Neuronal stem cell (in vitro differentiated cells): ENCODE measurements at regions not wholly inside any gene's neighbourhood (a gene's known extent, or its start where the extent isn't known, plus 50 kb on each side); places are given as distances from the start of the nearest gene placed in this dataset.

Experiments
- DNase-seq: peaks from one replicate; pipeline ENCODE4 v3.0.0-alpha.2; 2013; ENCODE audit warnings: low spot score
- H2AFZ ChIP-seq: one replicate; pipeline ENCODE4 v1.6.1; 2013; ENCODE audit warnings: mild to moderate bottlenecking, low read length, inconsistent platforms
- H2AK5ac ChIP-seq: 2 replicates; pipeline ENCODE4 v1.6.1; 2013; ENCODE audit warnings: low read depth, mild to moderate bottlenecking, inconsistent platforms, low read length, moderate library complexity, mixed read lengths
- H2BK120ac ChIP-seq: 2 replicates; pipeline ENCODE4 v1.6.1; 2013; ENCODE audit warnings: low read depth, mild to moderate bottlenecking, inconsistent platforms, low read length, moderate library complexity, mixed read lengths
- H2BK12ac ChIP-seq: one replicate; pipeline ENCODE4 v1.6.1; 2013; ENCODE audit warnings: low read length, inconsistent platforms
- H2BK15ac ChIP-seq: 2 replicates; pipeline ENCODE4 v1.6.1; 2013; ENCODE audit warnings: mild to moderate bottlenecking, low read length, inconsistent platforms, mixed read lengths
- H2BK5ac ChIP-seq: one replicate; pipeline ENCODE4 v1.6.1; 2013; ENCODE audit warnings: inconsistent platforms, mild to moderate bottlenecking, low read length, moderate library complexity
- H3K14ac ChIP-seq: one replicate; pipeline ENCODE4 v1.6.1; 2013; ENCODE audit warnings: low read length, inconsistent platforms
- H3K18ac ChIP-seq: 2 replicates; pipeline ENCODE4 v1.6.1; 2013; ENCODE audit warnings: low read length, inconsistent platforms
- H3K23ac ChIP-seq: 2 replicates; pipeline ENCODE4 v1.6.1; 2013; ENCODE audit warnings: low read depth, mild to moderate bottlenecking, mixed read lengths, low read length, inconsistent platforms; ENCODE audit not compliant: poor library complexity
- H3K27ac ChIP-seq: replicated peaks from 3 replicates; pipeline ENCODE4 v1.5.1; 2013; ENCODE audit warnings: low read length, inconsistent platforms
- H3K27me3 ChIP-seq, 3 experiments: 2 replicates each; pipeline ENCODE4 v1.6.1; 2013; ENCODE audit warnings: low read length in 3 of 3, mild to moderate bottlenecking in 2 of 3, inconsistent platforms in 1 of 3, low read depth in 1 of 3, mixed read lengths in 1 of 3, moderate library complexity in 1 of 3; ENCODE audit not compliant: control insufficient read depth in 3 of 3, insufficient read depth in 3 of 3
- H3K36me3 ChIP-seq, 2 donors: replicated peaks in 1 of 2; 2 replicates each; pipeline ENCODE4 v1.6.1; 2013; ENCODE audit warnings: low read length in 2 of 2; ENCODE audit not compliant: control insufficient read depth in 2 of 2, insufficient read depth in 2 of 2
- H3K4ac ChIP-seq: 2 replicates; pipeline ENCODE4 v1.6.1; 2013; ENCODE audit warnings: inconsistent platforms, mild to moderate bottlenecking, low read length, moderate library complexity
- H3K4me1 ChIP-seq, 2 donors: 1 replicate in 1 of 2; 2 replicates in 1 of 2; pipeline ENCODE4 v1.6.1; 2013; ENCODE audit warnings: low read length in 2 of 2, low read depth in 1 of 2; ENCODE audit not compliant: control insufficient read depth in 2 of 2, insufficient read depth in 1 of 2
- H3K4me2 ChIP-seq: one replicate; pipeline ENCODE4 v1.6.1; 2013; ENCODE audit warnings: mild to moderate bottlenecking, low read length, inconsistent platforms; ENCODE audit not compliant: insufficient read depth, poor library complexity, severe bottlenecking
- H3K4me3 ChIP-seq, 2 donors: 2 replicates each; pipeline ENCODE4 v1.5.1; 2013; ENCODE audit warnings: low read length in 2 of 2, mild to moderate bottlenecking in 2 of 2, inconsistent platforms in 1 of 2, moderate library complexity in 1 of 2
- H3K79me1 ChIP-seq: one replicate; pipeline ENCODE4 v1.6.1; 2013; ENCODE audit warnings: low read depth, mild to moderate bottlenecking, inconsistent platforms, low read length, moderate library complexity
- H3K9ac ChIP-seq: one replicate; pipeline ENCODE4 v1.6.1; 2013; ENCODE audit warnings: mild to moderate bottlenecking, low read depth, low read length, inconsistent platforms; ENCODE audit not compliant: poor library complexity
- H3K9me3 ChIP-seq, 2 donors: replicated peaks in 1 of 2; 2 replicates each; pipeline versions ENCODE3 to v1.6.1; 2013; ENCODE audit warnings: low read length in 2 of 2, mild to moderate bottlenecking in 2 of 2, inconsistent platforms in 1 of 2, low read depth in 1 of 2, mixed read lengths in 1 of 2, moderate library complexity in 1 of 2; ENCODE audit not compliant: control insufficient read depth in 2 of 2, insufficient read depth in 1 of 2
- H4K8ac ChIP-seq: one replicate; pipeline ENCODE4 v1.6.1; 2013; ENCODE audit warnings: low read depth, mild to moderate bottlenecking, inconsistent platforms, low read length, moderate library complexity
- H4K91ac ChIP-seq: one replicate; pipeline ENCODE4 v1.6.1; 2013; ENCODE audit warnings: low read length, low read depth, mild to moderate bottlenecking, inconsistent platforms; ENCODE audit not compliant: poor library complexity
- WGBS, 2 donors: extraction: QIAGEN DNeasy Blood & Tissue Kit; methylation state at CpG; one replicate each; pipeline ENCODE4 v1.1.7; 2013; ENCODE audit warnings: missing lambda C conversion rate in 2 of 2, mixed read lengths in 1 of 2; ENCODE audit not compliant: insufficient read length in 2 of 2, insufficient replicate concordance in 1 of 2; ENCODE audit errors: extremely low coverage in 2 of 2; 5-methylcytosine and 5-hydroxymethylcytosine counted together

DNA sequence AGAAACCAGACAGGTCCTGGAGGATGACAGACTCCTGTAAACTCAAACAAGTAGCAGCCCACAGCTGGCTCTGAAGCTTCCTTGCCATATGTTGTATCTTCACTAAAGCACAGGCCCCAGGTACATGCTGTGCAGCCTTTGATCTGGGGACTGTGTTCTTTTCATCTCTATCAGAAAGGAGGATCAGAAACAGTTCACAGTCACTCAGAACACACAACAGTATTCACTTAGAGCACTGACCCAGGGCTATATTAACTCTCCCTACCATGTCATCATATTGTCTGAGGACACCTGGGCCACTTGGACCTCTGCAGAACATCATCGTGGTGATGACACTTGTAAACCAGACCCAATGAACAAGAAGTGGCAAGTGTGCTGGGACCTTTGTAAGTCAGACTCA is 222.0 kb downstream of the SETD4 start:
- Histone ChIP-seq H3K79me1 (no peaks in the 10 kb centered on the region), H2BK15ac (no peak overlapping the region), H2BK5ac (no peak overlapping the region), H3K4me1 (no peaks in the 10 kb centered on the region), H3K27ac (no peak overlapping the region), H4K8ac (no peak overlapping the region), H3K4me3 (no peak overlapping the region), H2BK120ac (no peak overlapping the region), H3K27me3 (no peaks in the 10 kb centered on the region), H2AFZ (no peak overlapping the region), H2BK12ac (no peak overlapping the region), H3K18ac (no peak overlapping the region), H2AK5ac (no peak overlapping the region), H3K23ac (no peak overlapping the region), H3K9ac (no peak overlapping the region), H3K9me3 (no peaks in the 10 kb centered on the region), H3K36me3 (no peaks in the 10 kb centered on the region), H3K14ac (no peak overlapping the region), H3K4me2 (no peak overlapping the region), H4K91ac (no peak overlapping the region), H3K4ac (no peak overlapping the region)
- DNase-seq: no peak
- WGBS, 2 donors: no CpG with 5 or more reads among the region's 1 CpG

DNA sequence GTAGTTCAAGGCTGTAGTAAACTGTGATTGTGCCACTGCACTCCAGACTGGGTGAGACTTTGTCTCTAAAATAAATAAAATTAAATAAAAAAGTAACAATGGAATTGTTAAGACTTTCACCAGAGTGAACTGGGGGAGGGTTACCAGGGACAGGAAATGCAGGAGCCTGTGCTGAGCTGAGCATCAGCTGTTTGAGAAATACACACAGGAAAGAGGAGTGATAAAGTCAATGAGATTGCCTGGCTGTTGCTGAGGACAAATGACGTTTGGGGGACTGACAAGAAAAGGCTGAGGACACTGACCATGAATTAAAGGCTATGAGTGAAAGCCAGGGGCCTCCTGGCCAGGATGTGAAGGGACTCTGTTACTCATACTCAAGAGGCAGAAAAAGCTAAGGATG is 226.3 kb downstream of the SETD4 start:
- Histone ChIP-seq H3K36me3 (no peaks in the 10 kb centered on the region), H3K9me3 (no peaks in the 10 kb centered on the region), H2AK5ac (no peak overlapping the region), H3K4me1 (peaks cover 0 to 2% of the 10 kb centered on the region in 2 donors), H3K4ac (no peak overlapping the region), H3K23ac (no peak overlapping the region), H2BK12ac (no peak overlapping the region), H3K9ac (no peak overlapping the region), H3K27ac (no peak overlapping the region), H3K4me2 (no peak overlapping the region), H2BK5ac (no peak overlapping the region), H4K8ac (no peak overlapping the region), H4K91ac (no peak overlapping the region), H3K79me1 (no peaks in the 10 kb centered on the region), H2AFZ (no peak overlapping the region), H2BK120ac (no peak overlapping the region), H3K27me3 (no peaks in the 10 kb centered on the region), H3K14ac (no peak overlapping the region), H2BK15ac (no peak overlapping the region), H3K4me3 (no peak overlapping the region), H3K18ac (no peak overlapping the region)
- WGBS, 2 donors: no CpG with 5 or more reads among the region's 1 CpG
- no peak for DNase-seq

DNA sequence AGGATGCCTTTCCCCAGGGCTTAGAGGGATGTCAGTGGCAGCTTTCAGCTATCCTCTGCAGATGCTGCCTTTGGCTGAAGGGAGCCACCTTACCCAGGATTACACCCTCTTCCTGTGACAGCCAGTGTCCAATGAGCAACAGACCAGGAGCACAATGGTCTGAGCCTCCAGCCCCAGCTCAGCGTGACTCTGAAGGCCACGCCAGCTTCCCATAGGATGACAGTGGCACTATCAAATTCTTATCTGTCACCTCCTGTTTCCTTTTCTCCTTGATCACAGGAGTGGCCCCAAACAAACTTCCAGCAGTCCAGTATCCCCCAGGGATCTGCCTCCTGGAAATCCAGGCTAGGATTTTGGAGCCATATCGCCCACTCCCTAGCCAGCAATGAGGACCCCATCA is 226.9 kb downstream of the SETD4 start:
- peaks cover 0 to 3% of the 10 kb centered on the region in 2 donors for H3K4me1 ChIP-seq
- no peak overlapping the region for H3K14ac ChIP-seq
- no peaks in the 10 kb centered on the region for H3K27me3 ChIP-seq
- H3K9me3 ChIP-seq: no peaks in the 10 kb centered on the region
- DNase-seq: no peak
- no peak overlapping the region for H3K4me2 ChIP-seq
- no peaks in the 10 kb centered on the region for H3K36me3 ChIP-seq
- H2AK5ac ChIP-seq: no peak overlapping the region
- H2BK5ac ChIP-seq: no peak overlapping the region
- no peak overlapping the region for H3K23ac ChIP-seq
- H3K79me1 ChIP-seq: no peaks in the 10 kb centered on the region
- H3K27ac ChIP-seq: no peak overlapping the region
- H2BK12ac ChIP-seq: no peak overlapping the region
- H2AFZ ChIP-seq: no peak overlapping the region
- no peak overlapping the region for H4K91ac ChIP-seq
- no peak overlapping the region for H2BK120ac ChIP-seq
- H2BK15ac ChIP-seq: no peak overlapping the region
- H3K4me3 ChIP-seq: no peak overlapping the region
- H4K8ac ChIP-seq: no peak overlapping the region
- H3K9ac ChIP-seq: peak overlapping the region; percentile 24
- peak overlapping the region; percentile 49 for H3K18ac ChIP-seq
- no peak overlapping the region for H3K4ac ChIP-seq
- WGBS, 2 donors: no CpG with 5 or more reads among the region's 3 CpGs

DNA sequence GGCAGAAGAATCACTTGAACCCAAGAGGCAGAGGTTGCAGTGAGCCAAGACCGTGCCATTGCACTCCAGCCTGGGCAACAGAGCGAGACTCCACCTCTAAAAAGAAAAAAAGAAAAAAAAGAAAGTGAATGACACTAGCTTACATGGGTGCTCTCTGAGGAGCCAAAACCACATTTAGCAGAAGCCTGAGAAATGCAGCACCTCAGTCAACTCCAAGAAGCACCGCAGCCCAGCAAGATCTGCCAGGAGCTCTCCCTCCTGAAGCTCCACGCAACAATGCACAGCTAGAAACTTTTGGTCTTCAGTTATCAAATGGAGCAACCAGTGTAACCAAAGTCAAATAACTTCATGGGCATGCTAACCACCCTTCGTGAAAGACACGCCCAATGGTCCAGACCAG is 229.1 kb downstream of the SETD4 start:
- no peak overlapping the region for H3K27ac ChIP-seq
- H2BK15ac ChIP-seq: no peak overlapping the region
- no peak overlapping the region for H4K8ac ChIP-seq
- H3K36me3 ChIP-seq: no peaks in the 10 kb centered on the region
- no peak overlapping the region for H3K4me2 ChIP-seq
- H4K91ac ChIP-seq: no peak overlapping the region
- H3K9ac ChIP-seq: no peak overlapping the region
- H3K9me3 ChIP-seq: no peaks in the 10 kb centered on the region
- H2AK5ac ChIP-seq: no peak overlapping the region
- H3K79me1 ChIP-seq: no peaks in the 10 kb centered on the region
- no peak overlapping the region for H3K18ac ChIP-seq
- no peak overlapping the region for H2BK5ac ChIP-seq
- no CpG with 5 or more reads among the region's 6 CpGs for WGBS, 2 donors
- no peak overlapping the region for H3K4me3 ChIP-seq
- no peak for DNase-seq
- no peak overlapping the region for H3K23ac ChIP-seq
- peaks cover 0 to 3% of the 10 kb centered on the region in 2 donors for H3K4me1 ChIP-seq
- H2AFZ ChIP-seq: no peak overlapping the region
- H3K14ac ChIP-seq: no peak overlapping the region
- H3K27me3 ChIP-seq: no peaks in the 10 kb centered on the region
- peak overlapping the region; percentile 26 for H3K4ac ChIP-seq
- H2BK12ac ChIP-seq: no peak overlapping the region
- no peak overlapping the region for H2BK120ac ChIP-seq
